KMS-11 (cell line): ENCODE measurements at regions not wholly inside any gene's neighbourhood (a gene's known extent, or its start where the extent isn't known, plus 50 kb on each side); places are given as distances from the start of the nearest gene placed in this dataset.

ENCODE experiments used
- H2AFZ ChIP-seq: fragments of 200-600 bp; sonication (generic); 2 replicates; pipeline ENCODE4 v1.6.1; 2016; ENCODE audit warnings: antibody characterized with exemption, mixed run types, low read depth
- H3K27ac ChIP-seq: fragments of 200-600 bp; sonication (generic); 2 replicates; pipeline ENCODE4 v1.6.1; 2016; ENCODE audit warnings: mild to moderate bottlenecking, mixed run types
- H3K27me3 ChIP-seq: fragments of 200-600 bp; sonication (generic); 2 replicates; pipeline ENCODE4 v1.6.1; 2017; ENCODE audit warnings: mild to moderate bottlenecking, low read depth, mixed run types, moderate library complexity; ENCODE audit not compliant: insufficient read depth
- H3K36me3 ChIP-seq: fragments of 200-600 bp; sonication (generic); 2 replicates; pipeline ENCODE4 v1.6.1; 2017; ENCODE audit warnings: mild to moderate bottlenecking, mixed run types; ENCODE audit not compliant: insufficient read depth
- H3K4me1 ChIP-seq: fragments of 200-600 bp; sonication (generic); 2 replicates; pipeline ENCODE4 v1.6.1; 2016; ENCODE audit warnings: mild to moderate bottlenecking, low read depth, mixed run types; ENCODE audit not compliant: poor library complexity, severe bottlenecking
- H3K4me2 ChIP-seq: fragments of 200-600 bp; sonication (generic); 2 replicates; pipeline ENCODE4 v1.7.0; 2016; ENCODE audit warnings: mild to moderate bottlenecking, mixed run types
- H3K4me3 ChIP-seq: fragments of 200-600 bp; sonication (generic); IDR thresholded peaks from 2 replicates; pipeline ENCODE4 v1.6.1; 2017; ENCODE audit warnings: low read depth, low read length, mixed read lengths; ENCODE audit not compliant: insufficient read depth
- H3K79me2 ChIP-seq: fragments of 200-600 bp; sonication (generic); 2 replicates; pipeline ENCODE4 v1.6.1; 2016; ENCODE audit warnings: low read depth, mixed run types; ENCODE audit not compliant: insufficient read depth
- H3K9ac ChIP-seq: fragments of 200-600 bp; sonication (generic); 2 replicates; pipeline ENCODE4 v1.6.1; 2016; ENCODE audit warnings: mild to moderate bottlenecking, mixed run types
- H4K20me1 ChIP-seq: fragments of 200-600 bp; sonication (generic); 2 replicates; pipeline ENCODE4 v1.6.1; 2016; ENCODE audit warnings: mild to moderate bottlenecking, mixed run types; ENCODE audit not compliant: insufficient read depth
- TF ChIP-seq, protein P1 (sequence below): fragments of 200-600 bp; sonication (generic); conservative IDR thresholded peaks from 2 replicates; pipeline ENCODE4 v1.6.1; 2017; ENCODE audit warnings: low read depth, mild to moderate bottlenecking, antibody characterized with exemption, low read length, moderate library complexity, mixed read lengths

GRCh38 chr12:114866331-114866730, 182.4 kb upstream of the TBX3 start:
- TF ChIP-seq, protein P1, sequence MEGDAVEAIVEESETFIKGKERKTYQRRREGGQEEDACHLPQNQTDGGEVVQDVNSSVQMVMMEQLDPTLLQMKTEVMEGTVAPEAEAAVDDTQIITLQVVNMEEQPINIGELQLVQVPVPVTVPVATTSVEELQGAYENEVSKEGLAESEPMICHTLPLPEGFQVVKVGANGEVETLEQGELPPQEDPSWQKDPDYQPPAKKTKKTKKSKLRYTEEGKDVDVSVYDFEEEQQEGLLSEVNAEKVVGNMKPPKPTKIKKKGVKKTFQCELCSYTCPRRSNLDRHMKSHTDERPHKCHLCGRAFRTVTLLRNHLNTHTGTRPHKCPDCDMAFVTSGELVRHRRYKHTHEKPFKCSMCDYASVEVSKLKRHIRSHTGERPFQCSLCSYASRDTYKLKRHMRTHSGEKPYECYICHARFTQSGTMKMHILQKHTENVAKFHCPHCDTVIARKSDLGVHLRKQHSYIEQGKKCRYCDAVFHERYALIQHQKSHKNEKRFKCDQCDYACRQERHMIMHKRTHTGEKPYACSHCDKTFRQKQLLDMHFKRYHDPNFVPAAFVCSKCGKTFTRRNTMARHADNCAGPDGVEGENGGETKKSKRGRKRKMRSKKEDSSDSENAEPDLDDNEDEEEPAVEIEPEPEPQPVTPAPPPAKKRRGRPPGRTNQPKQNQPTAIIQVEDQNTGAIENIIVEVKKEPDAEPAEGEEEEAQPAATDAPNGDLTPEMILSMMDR, result no peak
- Histone ChIP-seq H3K9ac (no peak overlapping the region), H3K27ac (no peak overlapping the region), H3K4me2 (no peak overlapping the region), H3K36me3 (no peaks in the 10 kb centered on the region), H3K4me3 (no peak overlapping the region), H3K27me3 (no peaks in the 10 kb centered on the region), H2AFZ (no peak overlapping the region), H3K4me1 (no peaks in the 10 kb centered on the region), H4K20me1 (no peaks in the 10 kb centered on the region), H3K79me2 (no peaks in the 10 kb centered on the region)

GRCh38 chr12:114864837-114865551, 181.0 kb upstream of the TBX3 start:
- Histone ChIP-seq H3K27me3 (no peaks in the 10 kb centered on the region), H4K20me1 (no peaks in the 10 kb centered on the region), H3K4me3 (no peak overlapping the region), H3K36me3 (no peaks in the 10 kb centered on the region), H3K27ac (no peak overlapping the region), H2AFZ (no peak overlapping the region), H3K9ac (no peak overlapping the region), H3K79me2 (no peaks in the 10 kb centered on the region), H3K4me2 (no peak overlapping the region), H3K4me1 (no peaks in the 10 kb centered on the region)
- TF ChIP-seq, protein P1, result no peak

DNA sequence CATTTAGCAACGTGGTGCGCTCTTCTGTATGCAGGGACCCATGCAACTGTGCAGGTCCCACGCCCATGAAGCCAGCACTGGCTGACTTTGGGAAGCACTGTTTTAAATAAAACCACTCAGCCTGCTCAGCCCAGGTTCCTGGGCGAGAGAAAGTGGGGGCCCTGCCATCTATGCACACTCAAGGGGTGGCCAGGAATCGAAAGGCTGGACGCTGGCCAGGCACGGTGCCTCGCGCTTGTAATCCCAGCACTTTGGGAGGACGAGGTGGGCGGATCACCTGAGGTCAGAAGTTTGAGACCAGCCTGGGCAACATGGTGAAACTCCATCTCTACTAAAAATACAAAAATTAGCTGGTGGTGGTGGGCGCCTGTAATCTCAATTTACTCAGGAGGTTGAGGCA, 179.9 kb upstream of the TBX3 start:
- Histone ChIP-seq H3K79me2 (no peaks in the 10 kb centered on the region), H3K4me1 (no peaks in the 10 kb centered on the region), H3K4me3 (no peak overlapping the region), H3K4me2 (no peak overlapping the region), H2AFZ (no peak overlapping the region), H3K27me3 (no peaks in the 10 kb centered on the region), H3K27ac (no peak overlapping the region), H3K36me3 (no peaks in the 10 kb centered on the region), H4K20me1 (no peaks in the 10 kb centered on the region), H3K9ac (no peak overlapping the region)
- TF ChIP-seq, protein P1, result no peak

DNA sequence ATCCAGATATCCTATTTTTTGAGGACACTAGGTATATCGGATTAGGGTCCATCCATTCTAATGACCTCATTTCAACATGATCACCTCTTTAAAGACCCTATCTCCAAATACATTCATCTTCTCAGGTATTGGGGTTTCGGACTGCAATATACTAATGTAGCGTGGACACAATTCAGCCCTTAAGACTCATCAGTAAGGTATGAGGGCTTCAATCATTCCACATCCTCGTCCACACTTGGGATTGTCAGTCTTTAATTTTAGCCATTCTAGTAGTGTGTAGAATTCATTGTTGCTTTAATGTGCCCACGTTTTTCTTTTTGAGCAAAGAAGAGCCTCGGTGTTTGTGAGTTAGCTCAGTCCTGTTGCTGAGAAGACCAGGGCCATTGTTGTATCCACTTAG, 177.0 kb upstream of the TBX3 start:
- no peaks in the 10 kb centered on the region for H3K79me2 ChIP-seq
- no peaks in the 10 kb centered on the region for H3K4me1 ChIP-seq
- no peak overlapping the region for H3K27ac ChIP-seq
- H3K9ac ChIP-seq, result no peak overlapping the region
- H4K20me1 ChIP-seq, result no peaks in the 10 kb centered on the region
- H3K27me3 ChIP-seq, result no peaks in the 10 kb centered on the region
- no peaks in the 10 kb centered on the region for H3K36me3 ChIP-seq
- TF ChIP-seq, protein P1, result no peak
- H3K4me3 ChIP-seq, result no peak overlapping the region
- no peak overlapping the region for H3K4me2 ChIP-seq
- H2AFZ ChIP-seq, result no peak overlapping the region
